Astrocyte (in vitro differentiated cells and primary cell): ENCODE measurements at regions not wholly inside any gene's neighbourhood (a gene's known extent, or its start where the extent isn't known, plus 50 kb on each side); places are given as distances from the start of the nearest gene placed in this dataset.

ENCODE experiments used
- DNase-seq: peaks from one replicate; pipeline ENCODE4 v3.0.0-alpha.2; 2010; ENCODE audit warnings: low read depth
- FAIRE-seq: peaks from 2 replicates; lab custom pipeline; 2011; peaks lifted over from hg19 to GRCh38; lab: Jason Lieb, UNC
- H2AFZ ChIP-seq: 2 replicates; pipeline ENCODE4 v1.6.0; 2012; ENCODE audit warnings: low read depth, low read length, inconsistent platforms
- H3K27ac ChIP-seq: 2 replicates; pipeline ENCODE4 v1.5.1; 2011; ENCODE audit warnings: low read depth, low read length, inconsistent platforms
- H3K27me3 ChIP-seq: 2 replicates; pipeline ENCODE4 v1.6.0; 2011; ENCODE audit warnings: low read length, inconsistent platforms; ENCODE audit not compliant: insufficient read depth
- H3K36me3 ChIP-seq: 2 replicates; pipeline ENCODE4 v1.5.1; 2011; ENCODE audit warnings: low read length, inconsistent platforms; ENCODE audit not compliant: insufficient read depth
- H3K4me1 ChIP-seq: 2 replicates; pipeline ENCODE4 v1.5.1; 2011; ENCODE audit warnings: low read length, inconsistent platforms; ENCODE audit not compliant: insufficient read depth
- H3K4me2 ChIP-seq: 2 replicates; pipeline ENCODE4 v1.6.0; 2012; ENCODE audit warnings: low read length, inconsistent platforms
- H3K4me3 ChIP-seq: 2 replicates; pipeline ENCODE4 v1.5.1; 2011; ENCODE audit warnings: low read depth, mild to moderate bottlenecking, low read length, inconsistent platforms; ENCODE audit not compliant: insufficient read depth
- H3K79me2 ChIP-seq: 2 replicates; pipeline ENCODE4 v1.6.0; 2012; ENCODE audit warnings: mild to moderate bottlenecking, low read length, inconsistent platforms; ENCODE audit not compliant: insufficient read depth
- H3K9ac ChIP-seq: 2 replicates; pipeline ENCODE4 v1.6.0; 2012; ENCODE audit warnings: mild to moderate bottlenecking, low read length, inconsistent platforms
- H3K9me3 ChIP-seq: 2 replicates; pipeline ENCODE4 v1.5.1; 2012; ENCODE audit warnings: low read depth, mild to moderate bottlenecking, low read length, inconsistent platforms; ENCODE audit not compliant: insufficient read depth
- H4K20me1 ChIP-seq: 2 replicates; pipeline ENCODE4 v1.6.0; 2012; ENCODE audit warnings: low read length, inconsistent platforms; ENCODE audit not compliant: insufficient read depth
- H3K27ac Mint-ChIP-seq: one replicate; pipeline ENCODE4 v1.8.0; 2021; ENCODE audit warnings: mild to moderate bottlenecking, mixed read lengths; ENCODE audit not compliant: unreplicated experiment
- H3K27me3 Mint-ChIP-seq: one replicate; pipeline ENCODE4 v1.8.0; 2021; ENCODE audit warnings: low read depth, mixed read lengths; ENCODE audit not compliant: unreplicated experiment
- H3K36me3 Mint-ChIP-seq: one replicate; pipeline ENCODE4 v1.8.0; 2021; ENCODE audit warnings: low read depth, mixed read lengths; ENCODE audit not compliant: unreplicated experiment
- H3K4me1 Mint-ChIP-seq: one replicate; pipeline ENCODE4 v1.8.0; 2021; ENCODE audit warnings: low read depth, mixed read lengths; ENCODE audit not compliant: unreplicated experiment
- H3K4me3 Mint-ChIP-seq: one replicate; pipeline ENCODE4 v1.8.0; 2021; ENCODE audit warnings: mild to moderate bottlenecking, moderate library complexity, mixed read lengths; ENCODE audit not compliant: unreplicated experiment
- H3K9me3 Mint-ChIP-seq: one replicate; pipeline ENCODE4 v1.8.0; 2021; ENCODE audit warnings: mild to moderate bottlenecking, mixed read lengths; ENCODE audit not compliant: unreplicated experiment
- EZH2 ChIP-seq: IDR thresholded peaks from 2 replicates; pipeline ENCODE4 v1.6.1; 2012; ENCODE audit warnings: mild to moderate bottlenecking, low read length, inconsistent platforms; ENCODE audit not compliant: insufficient read depth
- TF ChIP-seq, protein P1 (sequence below): IDR thresholded peaks from 2 replicates; pipeline ENCODE4 v1.5.1; 2011; ENCODE audit warnings: low read depth, mild to moderate bottlenecking, inconsistent platforms, low read length, moderate library complexity; ENCODE audit not compliant: insufficient read depth

DNA sequence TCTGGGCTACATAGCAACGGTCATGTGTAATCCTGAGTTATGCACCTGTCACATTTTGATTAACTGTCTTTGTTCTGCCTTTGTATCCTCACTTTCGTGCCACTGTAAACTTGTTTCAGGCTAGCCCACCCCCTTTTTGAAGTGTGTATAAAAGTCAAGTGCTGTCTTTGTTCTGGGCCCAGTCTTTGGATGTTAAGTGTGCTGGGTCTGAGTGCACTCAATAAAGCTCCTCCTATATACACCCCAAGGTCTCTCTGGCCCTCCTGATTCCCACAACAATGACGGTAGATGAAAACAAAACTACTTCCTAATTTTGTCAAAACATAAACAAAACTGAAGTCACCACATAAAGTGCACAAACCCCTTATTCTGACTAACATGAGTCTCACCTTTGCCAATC, 633.4 kb downstream of the DSC3 start:
- no peaks in the 10 kb centered on the region for H3K4me1 ChIP-seq
- FAIRE-seq: no peak
- no peaks in the 10 kb centered on the region for H3K9me3 ChIP-seq
- H3K4me3 ChIP-seq: no peak overlapping the region
- H3K36me3 ChIP-seq: no peaks in the 10 kb centered on the region
- H3K4me3 Mint-ChIP-seq: no peak overlapping the region
- H3K79me2 ChIP-seq: no peaks in the 10 kb centered on the region
- H3K4me1 Mint-ChIP-seq: no peaks in the 10 kb centered on the region
- no peak overlapping the region for H3K27ac ChIP-seq
- H3K4me2 ChIP-seq: no peak overlapping the region
- no peaks in the 10 kb centered on the region for H4K20me1 ChIP-seq
- H2AFZ ChIP-seq: no peak overlapping the region
- H3K36me3 Mint-ChIP-seq: no peaks in the 10 kb centered on the region
- DNase-seq: no peak
- H3K27ac Mint-ChIP-seq: no peak overlapping the region
- peaks cover 8% of the 10 kb centered on the region for H3K9me3 Mint-ChIP-seq
- no peaks in the 10 kb centered on the region for H3K27me3 Mint-ChIP-seq
- H3K9ac ChIP-seq: no peak overlapping the region
- no peaks in the 10 kb centered on the region for H3K27me3 ChIP-seq
- TF ChIP-seq, protein P1, sequence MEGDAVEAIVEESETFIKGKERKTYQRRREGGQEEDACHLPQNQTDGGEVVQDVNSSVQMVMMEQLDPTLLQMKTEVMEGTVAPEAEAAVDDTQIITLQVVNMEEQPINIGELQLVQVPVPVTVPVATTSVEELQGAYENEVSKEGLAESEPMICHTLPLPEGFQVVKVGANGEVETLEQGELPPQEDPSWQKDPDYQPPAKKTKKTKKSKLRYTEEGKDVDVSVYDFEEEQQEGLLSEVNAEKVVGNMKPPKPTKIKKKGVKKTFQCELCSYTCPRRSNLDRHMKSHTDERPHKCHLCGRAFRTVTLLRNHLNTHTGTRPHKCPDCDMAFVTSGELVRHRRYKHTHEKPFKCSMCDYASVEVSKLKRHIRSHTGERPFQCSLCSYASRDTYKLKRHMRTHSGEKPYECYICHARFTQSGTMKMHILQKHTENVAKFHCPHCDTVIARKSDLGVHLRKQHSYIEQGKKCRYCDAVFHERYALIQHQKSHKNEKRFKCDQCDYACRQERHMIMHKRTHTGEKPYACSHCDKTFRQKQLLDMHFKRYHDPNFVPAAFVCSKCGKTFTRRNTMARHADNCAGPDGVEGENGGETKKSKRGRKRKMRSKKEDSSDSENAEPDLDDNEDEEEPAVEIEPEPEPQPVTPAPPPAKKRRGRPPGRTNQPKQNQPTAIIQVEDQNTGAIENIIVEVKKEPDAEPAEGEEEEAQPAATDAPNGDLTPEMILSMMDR: no peak
- TF ChIP-seq EZH2: no peak

DNA sequence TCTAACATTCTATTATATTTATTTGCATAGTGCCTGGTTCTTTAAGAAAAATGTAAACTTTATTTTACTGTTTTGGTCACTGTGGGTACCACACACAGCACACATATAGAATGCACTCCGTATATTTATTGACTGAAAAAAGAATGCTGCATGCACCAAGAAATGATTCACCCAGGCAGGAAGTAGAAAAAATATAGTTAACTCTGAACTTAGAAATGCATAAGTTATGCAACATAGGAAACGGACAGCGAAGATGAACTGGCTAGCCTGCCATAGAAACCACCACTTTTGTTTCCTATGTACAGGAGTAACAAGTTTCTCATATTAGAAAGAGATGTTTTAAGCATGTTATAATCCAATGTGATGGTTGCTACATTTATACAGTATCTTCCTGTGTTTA, 635.8 kb downstream of the DSC3 start:
- H2AFZ ChIP-seq: no peak overlapping the region
- no peaks in the 10 kb centered on the region for H3K36me3 ChIP-seq
- FAIRE-seq (no peak), DNase-seq (no peak)
- peaks cover 8% of the 10 kb centered on the region for H3K9me3 Mint-ChIP-seq
- no peak overlapping the region for H3K4me2 ChIP-seq
- H3K36me3 Mint-ChIP-seq: no peaks in the 10 kb centered on the region
- no peaks in the 10 kb centered on the region for H4K20me1 ChIP-seq
- H3K27ac ChIP-seq: no peak overlapping the region
- H3K79me2 ChIP-seq: no peaks in the 10 kb centered on the region
- H3K9ac ChIP-seq: no peak overlapping the region
- H3K4me1 Mint-ChIP-seq: no peaks in the 10 kb centered on the region
- H3K27me3 Mint-ChIP-seq: no peaks in the 10 kb centered on the region
- H3K4me1 ChIP-seq: no peaks in the 10 kb centered on the region
- H3K27me3 ChIP-seq: no peaks in the 10 kb centered on the region
- H3K4me3 Mint-ChIP-seq: no peak overlapping the region
- no peak overlapping the region for H3K4me3 ChIP-seq
- no peaks in the 10 kb centered on the region for H3K9me3 ChIP-seq
- TF ChIP-seq EZH2: no peak
- TF ChIP-seq, protein P1: no peak
- H3K27ac Mint-ChIP-seq: no peak overlapping the region

DNA sequence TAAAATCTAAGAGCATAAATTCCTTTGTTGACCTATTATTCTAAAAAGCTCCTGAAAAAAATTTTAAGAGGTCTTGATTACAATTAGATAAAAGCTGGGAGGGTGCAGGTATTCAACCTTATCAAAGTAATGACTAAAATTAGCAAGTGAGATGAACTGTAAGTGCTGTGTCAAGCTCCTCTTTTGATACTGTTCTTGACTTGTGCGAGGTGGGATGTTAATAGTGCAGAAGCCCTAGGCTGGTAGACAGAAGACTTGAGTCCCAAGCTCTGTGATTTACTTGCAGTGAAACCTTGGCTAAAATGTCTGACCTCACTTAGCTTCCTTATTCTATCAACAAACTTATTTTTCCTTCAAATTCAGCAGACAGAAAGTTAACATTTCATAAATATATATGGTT, 637.5 kb downstream of the DSC3 start:
- Mint-ChIP-seq H3K27me3 (no peaks in the 10 kb centered on the region), H3K4me1 (no peaks in the 10 kb centered on the region), H3K36me3 (no peaks in the 10 kb centered on the region), H3K4me3 (no peak overlapping the region), H3K9me3 (peaks cover 7% of the 10 kb centered on the region), H3K27ac (no peak overlapping the region)
- DNase-seq: no peak
- H3K4me3 ChIP-seq: no peak overlapping the region
- no peak for FAIRE-seq
- H3K79me2 ChIP-seq: no peaks in the 10 kb centered on the region
- H3K36me3 ChIP-seq: no peaks in the 10 kb centered on the region
- H2AFZ ChIP-seq: no peak overlapping the region
- no peaks in the 10 kb centered on the region for H3K27me3 ChIP-seq
- H3K4me2 ChIP-seq: no peak overlapping the region
- H3K27ac ChIP-seq: no peak overlapping the region
- no peak overlapping the region for H3K9ac ChIP-seq
- H3K9me3 ChIP-seq: no peaks in the 10 kb centered on the region
- H4K20me1 ChIP-seq: no peaks in the 10 kb centered on the region
- H3K4me1 ChIP-seq: no peaks in the 10 kb centered on the region
- TF ChIP-seq, protein P1: no peak
- no peak for TF ChIP-seq EZH2
